ENCODE measurements at regions not wholly inside any gene's neighbourhood (a gene's known extent, or its start where the extent isn't known, plus 50 kb on each side); places are given as distances from the start of the nearest gene placed in this dataset.
"Not testable (repeated sequence)": the region's sequence is repeated elsewhere in the genome, so short reads cannot be mapped to it uniquely, and the experiment has no call there.

GRCh38 chr14:40371011-40371410, 938.8 kb upstream of the FBXO33 start:
- H3K36me3 ChIP-seq (ENCODE audit: control insufficient read depth, insufficient read depth, low read length) = no peaks in the 10 kb centered on the region
- H3K27me3 ChIP-seq (replicated peaks; ENCODE audit: control insufficient read depth, insufficient read depth, low read length) = no peaks in the 10 kb centered on the region
- no peak for DNase-seq (ENCODE audit: extremely low read depth, insufficient read length)
- no peak overlapping the region for H3K4me3 ChIP-seq (replicated peaks; ENCODE audit: low read depth, low read length)
- TF ChIP-seq CTCF (IDR thresholded peaks at IDR 0.05; ENCODE audit: insufficient read depth, low read length, poor library complexity, severe bottlenecking) = no peak

- DNase-seq (ENCODE audit: extremely low read depth, insufficient read length) = no peak
- no peak overlapping the region for H3K4me3 ChIP-seq (replicated peaks; ENCODE audit: low read depth, low read length)
- no peaks in the 10 kb centered on the region for H3K36me3 ChIP-seq (ENCODE audit: control insufficient read depth, insufficient read depth, low read length)
- H3K27me3 ChIP-seq (replicated peaks; ENCODE audit: control insufficient read depth, insufficient read depth, low read length) = no peaks in the 10 kb centered on the region
- no peak for TF ChIP-seq CTCF (IDR thresholded peaks at IDR 0.05; ENCODE audit: insufficient read depth, low read length, poor library complexity, severe bottlenecking)
Measured at GRCh38 chr14:40368314-40368713, 936.1 kb upstream of the FBXO33 start.

GRCh38 chr14:40367717-40368116, 935.5 kb upstream of the FBXO33 start:
- no peaks in the 10 kb centered on the region for H3K36me3 ChIP-seq (ENCODE audit: control insufficient read depth, insufficient read depth, low read length)
- no peak for TF ChIP-seq CTCF (IDR thresholded peaks at IDR 0.05; ENCODE audit: insufficient read depth, low read length, poor library complexity, severe bottlenecking)
- no peaks in the 10 kb centered on the region for H3K27me3 ChIP-seq (replicated peaks; ENCODE audit: control insufficient read depth, insufficient read depth, low read length)
- no peak overlapping the region for H3K4me3 ChIP-seq (replicated peaks; ENCODE audit: low read depth, low read length)
- DNase-seq (ENCODE audit: extremely low read depth, insufficient read length) = no peak

GRCh38 chr14:40365305-40365704, 933.1 kb upstream of the FBXO33 start:
- no peaks in the 10 kb centered on the region for H3K27me3 ChIP-seq (replicated peaks; ENCODE audit: control insufficient read depth, insufficient read depth, low read length)

GRCh38 chr14:40362856-40363255, 930.6 kb upstream of the FBXO33 start:
- Histone ChIP-seq H3K36me3 (ENCODE audit: control insufficient read depth, insufficient read depth, low read length) (no peaks in the 10 kb centered on the region), H3K27me3 (replicated peaks; ENCODE audit: control insufficient read depth, insufficient read depth, low read length) (no peaks in the 10 kb centered on the region), H3K4me3 (replicated peaks; ENCODE audit: low read depth, low read length) (no peak overlapping the region)
- no peak for DNase-seq (ENCODE audit: extremely low read depth, insufficient read length)
- TF ChIP-seq CTCF (IDR thresholded peaks at IDR 0.05; ENCODE audit: insufficient read depth, low read length, poor library complexity, severe bottlenecking) = no peak

More at GRCh38 chr14:40365305-40365704, 933.1 kb upstream of the FBXO33 start:
- no peak for DNase-seq (ENCODE audit: extremely low read depth, insufficient read length)
- H3K36me3 ChIP-seq (ENCODE audit: control insufficient read depth, insufficient read depth, low read length) = no peaks in the 10 kb centered on the region
- TF ChIP-seq CTCF (IDR thresholded peaks at IDR 0.05; ENCODE audit: insufficient read depth, low read length, poor library complexity, severe bottlenecking) = no peak
- no peak overlapping the region for H3K4me3 ChIP-seq (replicated peaks; ENCODE audit: low read depth, low read length)

- Histone ChIP-seq H3K27me3 (replicated peaks; ENCODE audit: control insufficient read depth, insufficient read depth, low read length) (no peaks in the 10 kb centered on the region), H3K4me3 (replicated peaks; ENCODE audit: low read depth, low read length) (no peak overlapping the region), H3K36me3 (ENCODE audit: control insufficient read depth, insufficient read depth, low read length) (no peaks in the 10 kb centered on the region)
- TF ChIP-seq CTCF (IDR thresholded peaks at IDR 0.05; ENCODE audit: insufficient read depth, low read length, poor library complexity, severe bottlenecking) = no peak
- DNase-seq (ENCODE audit: extremely low read depth, insufficient read length) = no peak
Measured at GRCh38 chr14:40354754-40355153, 922.5 kb upstream of the FBXO33 start.

- not testable (repeated sequence) for H3K27me3 ChIP-seq (replicated peaks; ENCODE audit: control insufficient read depth, insufficient read depth, low read length); H3K36me3 ChIP-seq (ENCODE audit: control insufficient read depth, insufficient read depth, low read length); DNase-seq (ENCODE audit: extremely low read depth, insufficient read length); H3K4me3 ChIP-seq (replicated peaks; ENCODE audit: low read depth, low read length)
Measured at GRCh38 chr14:40348104-40348503, 915.9 kb upstream of the FBXO33 start.

Data from GM06990 (cell line).